ENCODE measurements at regions not wholly inside any gene's neighbourhood (a gene's known extent, or its start where the extent isn't known, plus 50 kb on each side); places are given as distances from the start of the nearest gene placed in this dataset.
"Not testable (repeated sequence)": the region's sequence is repeated elsewhere in the genome, so short reads cannot be mapped to it uniquely, and the experiment has no call there.

DNA sequence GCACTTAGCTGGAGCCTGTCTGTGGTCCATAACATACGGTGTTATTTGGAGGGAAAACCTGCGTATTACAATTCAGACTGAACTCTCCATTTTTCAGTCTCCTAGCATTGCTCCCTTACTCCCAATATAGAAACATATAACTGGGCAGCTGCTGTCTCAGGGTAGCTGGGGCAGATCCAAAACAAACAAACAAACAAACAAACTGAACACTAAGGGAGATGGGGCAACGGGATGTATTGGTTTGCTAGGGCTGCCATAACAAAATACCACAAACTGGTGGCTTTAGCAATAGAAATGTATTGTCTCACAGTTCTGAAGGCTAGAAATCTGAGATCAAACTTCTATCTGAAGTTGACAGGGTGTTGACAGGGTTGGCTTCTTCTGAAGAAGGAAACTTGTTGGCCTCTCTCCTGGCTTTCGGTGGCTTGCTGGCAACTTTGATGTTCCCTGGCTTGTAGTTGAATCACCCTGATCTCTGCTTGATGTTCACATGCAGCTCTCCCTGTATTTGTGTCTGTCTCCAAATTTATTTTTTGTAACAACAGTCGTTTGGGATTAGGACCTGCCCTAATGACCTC lies 329.3 kb upstream of the ZNF804A start:
- DNase-seq: no peak

DNA sequence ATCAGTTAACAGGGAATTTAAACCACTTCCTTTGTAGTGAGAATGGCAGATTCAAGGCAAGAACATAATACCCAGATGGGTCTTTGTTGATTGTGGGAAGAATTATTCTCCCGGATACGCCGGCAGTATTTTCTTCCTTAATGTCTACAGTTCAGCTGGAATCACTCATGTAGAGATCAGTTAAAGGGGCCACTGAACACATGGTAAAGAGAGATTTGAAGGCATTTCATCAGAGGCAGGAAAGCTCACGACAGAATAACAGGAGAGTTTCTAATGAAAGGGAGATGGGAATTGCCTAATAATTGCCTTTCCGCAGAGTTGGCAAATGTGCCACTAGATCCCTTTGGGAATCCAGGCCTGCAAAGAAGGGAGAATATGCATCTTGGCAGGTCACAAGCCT lies 327.7 kb upstream of the ZNF804A start:
- DNase-seq: no peak

DNA sequence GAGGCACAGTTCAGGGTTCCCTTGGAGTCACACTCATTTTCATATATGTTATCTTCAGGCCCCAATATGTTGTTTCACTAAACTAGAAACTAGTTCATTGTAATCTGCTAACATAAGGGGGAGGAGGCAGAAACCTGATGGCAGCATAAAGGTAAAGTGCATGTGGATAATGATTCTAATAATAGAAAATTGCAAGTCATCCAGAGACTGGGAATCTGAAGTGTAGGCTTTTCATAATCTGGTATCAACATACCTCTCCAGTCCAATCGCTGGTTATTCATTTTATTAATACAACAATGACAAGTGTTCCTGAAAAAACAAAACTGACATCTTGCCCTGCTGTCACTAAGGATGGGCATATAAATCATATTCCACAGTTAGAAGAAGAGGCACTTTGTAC lies 326.3 kb upstream of the ZNF804A start:
- no peak for DNase-seq

DNA sequence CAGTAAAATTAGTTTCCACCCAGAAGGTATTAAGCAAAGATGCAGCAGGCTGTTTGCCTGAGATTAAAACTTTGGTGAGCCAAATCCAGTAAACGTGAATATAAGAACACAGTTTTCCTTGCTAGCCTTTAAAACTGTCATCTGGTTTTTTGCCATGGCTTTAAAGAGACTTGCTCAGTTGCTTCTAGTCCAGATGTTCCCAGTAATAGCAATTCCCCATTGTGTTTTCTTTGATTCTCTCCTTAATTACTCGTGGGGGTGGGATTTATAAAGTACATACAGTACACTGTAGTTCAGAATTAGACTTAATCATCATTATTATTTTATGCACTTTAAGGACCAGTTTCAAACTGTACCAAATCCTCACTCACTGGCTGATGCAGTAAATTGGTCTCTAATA lies 303.5 kb upstream of the ZNF804A start:
- no peak for DNase-seq

DNA sequence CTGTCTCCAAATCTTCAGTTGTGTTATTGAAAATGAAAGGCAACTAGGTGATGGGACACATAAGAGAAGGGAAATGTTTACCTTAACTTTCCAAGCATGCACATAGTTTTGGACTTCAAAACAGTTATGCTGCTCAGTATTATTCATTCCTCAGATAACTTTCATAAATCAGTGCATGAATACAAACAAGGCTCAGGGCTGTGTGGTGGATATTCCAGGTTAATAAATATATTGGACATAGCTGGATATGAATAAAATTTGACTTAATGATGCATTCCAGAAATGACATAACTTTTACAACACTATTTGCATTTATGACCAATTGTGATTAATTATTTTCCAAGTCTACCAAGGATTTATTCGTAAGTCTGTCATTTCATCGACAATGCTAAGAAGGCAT lies 301.2 kb upstream of the ZNF804A start:
- no peak for DNase-seq

DNA sequence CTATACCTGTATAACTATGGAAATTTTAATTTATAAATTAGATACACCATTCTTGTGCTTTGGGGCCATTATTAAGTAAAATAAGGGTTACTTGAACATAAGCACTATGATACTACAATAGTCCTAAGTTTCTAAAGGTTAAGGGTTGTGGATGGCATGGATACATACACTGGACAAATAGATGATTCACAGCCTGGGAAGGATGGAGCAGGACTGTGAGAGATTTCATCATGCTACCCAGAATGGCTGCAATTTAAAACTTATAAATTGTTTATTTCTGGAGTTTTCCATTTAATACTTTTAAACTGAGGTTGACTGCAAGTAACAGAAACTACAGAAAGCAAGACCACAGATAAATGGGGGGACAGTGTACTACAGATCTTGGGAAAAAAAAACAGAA lies 295.8 kb upstream of the ZNF804A start:
- no peak for DNase-seq

DNA sequence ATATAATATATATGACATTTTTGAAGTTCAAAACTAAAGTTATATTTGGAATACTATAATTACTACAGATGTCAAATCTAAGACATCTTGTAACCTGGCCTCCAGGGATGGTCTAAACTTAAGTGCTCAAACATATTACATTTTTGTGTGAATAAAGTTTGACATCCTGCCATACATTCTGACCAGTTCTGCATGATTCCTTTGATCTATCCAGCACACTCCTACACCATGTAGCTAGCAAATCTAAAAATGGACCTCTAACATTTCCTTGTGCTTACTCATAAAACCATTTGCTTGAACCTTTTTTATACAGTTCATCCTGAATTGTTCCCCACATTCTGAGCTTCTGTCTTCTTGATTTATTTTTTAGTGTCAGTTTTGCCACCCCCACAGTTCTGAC lies 294.3 kb upstream of the ZNF804A start:
- DNase-seq: no peak

DNA sequence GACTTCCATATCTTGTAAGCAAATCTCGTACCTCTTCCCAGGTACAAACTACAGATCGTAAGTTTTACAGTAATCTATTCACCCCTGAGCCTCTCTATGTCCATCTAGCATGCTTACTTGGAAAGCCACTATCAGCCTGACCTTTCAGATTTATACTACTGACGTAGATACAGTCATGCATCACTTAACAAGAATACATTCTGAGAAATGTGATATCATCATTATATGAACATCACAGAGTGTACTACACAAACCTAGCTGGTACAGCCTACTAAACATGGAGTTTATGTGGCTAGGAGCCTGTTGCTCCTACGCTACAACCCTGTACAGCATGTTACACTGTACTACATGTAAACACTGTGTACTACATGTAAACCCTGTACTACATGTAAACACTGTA lies 293.2 kb upstream of the ZNF804A start:
- no peak for DNase-seq

DNA sequence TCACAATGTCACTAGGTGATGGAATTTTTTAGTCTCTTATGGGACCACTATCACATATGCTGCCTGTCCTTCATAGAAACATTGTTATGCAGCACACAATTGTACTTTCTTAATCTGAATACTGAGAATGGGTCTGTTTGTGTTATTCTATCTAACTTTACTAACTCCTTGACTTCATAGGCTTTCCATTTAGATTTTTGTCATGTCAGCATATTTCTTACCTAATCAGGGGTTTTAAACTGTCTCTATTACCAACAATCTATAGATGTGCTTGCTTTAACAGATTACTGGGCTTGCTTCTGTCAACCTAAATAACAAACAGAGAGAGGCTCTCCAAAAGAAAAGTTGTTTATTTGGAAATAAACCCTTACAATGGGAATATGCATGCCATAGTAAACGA lies 289.6 kb upstream of the ZNF804A start:
- DNase-seq: no peak

DNA sequence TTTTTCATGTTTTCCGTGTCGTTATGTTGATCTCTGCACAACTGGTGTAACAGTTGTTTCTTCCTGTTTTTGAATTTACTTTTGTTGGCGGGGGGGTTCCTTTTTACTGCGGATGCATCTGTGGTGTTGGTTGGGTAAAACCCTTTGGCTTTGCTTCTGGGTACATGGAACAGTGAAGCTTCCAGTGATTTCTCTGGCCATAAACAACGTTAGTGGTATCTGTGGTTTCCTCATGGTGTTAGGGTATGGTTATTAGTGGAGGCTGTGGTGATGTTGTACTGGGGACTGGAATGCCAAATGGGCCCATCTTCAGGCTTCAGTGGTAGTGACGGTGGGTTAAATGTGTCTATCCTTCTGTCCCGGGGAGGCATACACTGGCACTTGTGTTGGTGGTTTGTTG lies 285.4 kb upstream of the ZNF804A start:
- peak; percentile 52 for DNase-seq

DNA sequence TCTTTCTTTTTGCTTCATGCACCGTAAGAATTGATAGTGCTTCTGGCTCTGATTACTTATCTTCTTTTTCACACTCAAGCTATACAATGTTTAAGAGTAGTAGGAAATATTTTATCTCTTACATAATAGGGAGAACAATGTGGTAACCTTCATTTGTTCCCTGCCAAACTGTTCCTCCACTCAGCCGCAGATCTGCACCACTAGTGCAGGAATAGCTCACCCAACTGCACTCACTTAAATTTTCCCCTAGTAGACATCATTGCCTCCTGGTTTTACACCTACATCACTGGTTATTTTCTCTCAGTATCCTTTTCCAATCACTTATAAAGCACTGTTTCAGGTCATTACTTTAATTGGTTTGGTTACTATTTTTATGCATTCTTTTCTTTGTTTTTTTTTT lies 283.5 kb upstream of the ZNF804A start:
- DNase-seq: no peak

DNA sequence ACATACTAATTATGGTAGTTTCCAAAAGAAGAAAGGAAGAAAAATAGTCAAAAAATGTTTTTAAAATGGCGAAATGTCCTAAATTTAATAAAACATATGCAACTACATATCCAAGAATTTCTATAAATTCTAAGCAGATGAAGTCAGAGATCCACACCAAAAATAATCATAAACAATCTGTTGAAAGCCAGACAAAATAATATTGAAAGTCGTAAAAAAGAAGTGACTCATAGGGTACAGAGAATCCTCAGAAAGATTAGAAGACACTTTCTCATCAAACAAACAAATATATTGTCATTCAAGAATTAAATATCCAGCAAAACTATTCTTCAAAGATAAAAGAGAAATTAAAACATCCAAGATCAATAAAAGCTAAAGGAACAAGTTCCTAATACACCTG lies 281.4 kb upstream of the ZNF804A start:
- no peak for DNase-seq

DNA sequence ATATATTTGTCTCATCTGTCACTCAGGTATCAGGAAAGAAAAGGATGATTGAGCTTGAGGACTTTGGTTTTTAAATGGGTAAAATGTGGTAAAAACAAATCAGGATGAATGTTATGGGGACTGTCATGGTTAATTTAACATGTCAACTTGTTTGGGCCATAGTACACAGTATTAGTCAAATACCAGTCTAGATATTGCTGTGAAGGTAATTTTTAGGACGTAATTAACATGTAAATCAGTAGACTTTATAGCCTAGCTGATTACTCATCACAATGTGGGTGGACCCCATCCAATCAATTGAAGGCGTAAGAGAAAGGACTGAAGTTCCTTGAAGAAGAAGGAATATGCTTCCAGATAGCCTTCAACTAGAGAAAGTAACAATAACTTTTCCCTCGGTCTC lies 275.7 kb upstream of the ZNF804A start:
- no peak for DNase-seq

DNA sequence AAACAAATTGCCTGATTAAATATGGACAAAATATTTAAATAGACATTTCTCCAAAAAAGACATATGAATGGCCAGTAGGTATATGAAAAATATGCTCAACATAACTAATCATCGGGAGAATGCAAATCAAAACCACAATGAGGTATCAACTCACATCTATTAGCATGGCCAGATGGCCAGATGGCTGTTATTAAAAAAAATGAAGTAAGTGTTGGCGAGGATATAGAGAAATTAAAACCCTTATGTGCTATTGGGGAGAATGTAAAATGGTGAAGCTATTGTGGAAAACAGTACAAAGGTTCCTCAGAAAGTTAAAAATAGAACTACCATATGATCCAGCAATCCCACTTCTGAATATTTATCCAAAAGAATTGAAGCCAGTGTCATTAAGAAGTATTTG lies 272.3 kb upstream of the ZNF804A start:
- no peak for DNase-seq

DNA sequence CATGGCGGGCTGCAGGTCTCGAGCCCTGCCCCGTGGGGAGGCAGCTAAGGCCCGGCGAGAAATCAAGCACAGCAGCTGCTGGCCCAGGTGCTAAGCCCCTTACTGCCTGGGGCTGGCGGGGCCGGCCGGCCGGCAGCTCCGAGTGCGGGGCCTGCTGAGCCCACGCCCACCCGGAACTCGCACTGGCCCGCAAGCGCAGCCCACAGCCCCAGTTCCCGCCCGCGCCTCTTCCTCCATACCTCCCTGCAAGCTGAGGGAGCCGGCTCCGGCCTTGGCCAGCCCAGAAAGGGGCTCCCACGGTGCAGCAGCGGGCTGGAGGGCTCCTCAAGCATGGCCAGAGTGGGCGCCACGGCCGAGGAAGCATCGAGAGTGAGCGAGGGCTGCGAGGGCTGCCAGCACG lies 270.5 kb upstream of the ZNF804A start:
- DNase-seq: not testable (repeated sequence)

DNA sequence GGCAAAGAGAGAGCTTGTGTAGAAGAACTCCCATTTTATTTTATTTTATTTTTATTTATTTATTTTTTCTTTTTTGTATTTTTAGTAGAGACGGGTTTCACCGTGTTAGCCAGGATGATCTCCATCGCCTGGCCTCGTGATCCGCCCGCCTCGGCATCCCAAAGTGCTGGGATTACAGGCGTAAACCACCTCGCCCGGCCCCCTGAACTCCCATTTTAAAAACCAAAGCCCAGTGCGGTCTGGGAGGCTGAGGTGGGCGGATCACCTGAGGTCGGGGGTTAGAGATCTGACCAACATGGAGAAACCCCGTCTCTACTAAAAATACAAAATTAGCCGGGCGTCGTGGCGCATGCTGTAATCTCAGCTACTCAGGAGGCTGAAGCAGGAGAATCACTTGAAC lies 267.8 kb upstream of the ZNF804A start:
- DNase-seq: not testable (repeated sequence)

DNA sequence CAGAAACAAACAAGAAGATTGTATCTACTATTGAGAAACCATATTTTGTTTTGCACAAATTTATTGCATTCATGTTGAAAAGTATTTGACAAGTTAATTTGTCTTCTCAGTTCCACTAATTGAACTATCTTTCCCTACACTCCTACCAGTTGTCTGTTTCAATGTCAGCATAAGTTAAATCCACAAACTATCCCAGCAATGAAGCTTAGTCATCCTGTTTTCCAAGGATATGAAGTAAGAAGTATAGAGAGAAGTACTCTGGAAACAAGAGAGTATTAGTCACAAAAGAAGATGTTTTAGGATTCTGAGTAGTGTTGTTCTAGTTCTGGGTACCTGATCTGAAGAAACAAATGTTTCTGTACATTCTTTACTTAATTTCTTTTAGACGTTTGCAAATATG lies 261.6 kb upstream of the ZNF804A start:
- DNase-seq: no peak

DNA sequence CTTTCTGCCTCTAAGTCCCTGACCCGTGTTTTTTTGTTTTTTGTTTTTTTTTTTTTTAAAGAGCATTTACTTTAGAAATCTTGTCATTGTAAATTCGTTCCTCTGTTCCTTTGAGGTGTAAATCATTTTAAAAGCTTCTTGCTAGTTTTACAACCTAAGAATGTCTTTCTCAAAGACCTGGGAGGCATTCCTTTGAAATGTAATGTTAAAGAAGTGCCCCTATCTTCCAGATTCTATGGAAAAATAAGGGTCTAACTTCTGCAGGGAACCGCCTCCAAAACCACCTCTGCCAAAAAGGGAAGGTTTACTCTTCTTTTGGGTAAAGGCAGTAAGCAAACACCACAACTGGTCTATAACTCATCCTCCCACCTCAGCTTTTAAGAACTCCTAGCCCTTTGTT lies 259.6 kb upstream of the ZNF804A start:
- DNase-seq: no peak

DNA sequence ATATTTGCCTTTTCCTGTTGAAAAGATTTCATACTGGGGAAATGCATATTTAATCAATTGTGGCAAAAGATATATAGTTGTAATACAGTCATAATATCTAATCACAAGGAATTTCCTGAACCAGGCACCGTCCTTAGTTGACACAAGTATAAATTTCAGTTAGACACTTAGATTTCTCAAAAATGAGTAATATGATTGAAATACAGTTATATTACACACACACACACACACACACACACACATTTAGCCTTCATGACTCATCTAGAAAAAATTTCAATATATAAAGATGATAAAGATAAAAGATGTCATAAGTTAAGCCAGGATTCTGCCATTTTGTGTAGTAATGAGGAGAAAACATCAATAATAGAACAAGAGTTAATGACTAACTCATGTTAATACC lies 258.4 kb upstream of the ZNF804A start:
- no peak for DNase-seq

DNA sequence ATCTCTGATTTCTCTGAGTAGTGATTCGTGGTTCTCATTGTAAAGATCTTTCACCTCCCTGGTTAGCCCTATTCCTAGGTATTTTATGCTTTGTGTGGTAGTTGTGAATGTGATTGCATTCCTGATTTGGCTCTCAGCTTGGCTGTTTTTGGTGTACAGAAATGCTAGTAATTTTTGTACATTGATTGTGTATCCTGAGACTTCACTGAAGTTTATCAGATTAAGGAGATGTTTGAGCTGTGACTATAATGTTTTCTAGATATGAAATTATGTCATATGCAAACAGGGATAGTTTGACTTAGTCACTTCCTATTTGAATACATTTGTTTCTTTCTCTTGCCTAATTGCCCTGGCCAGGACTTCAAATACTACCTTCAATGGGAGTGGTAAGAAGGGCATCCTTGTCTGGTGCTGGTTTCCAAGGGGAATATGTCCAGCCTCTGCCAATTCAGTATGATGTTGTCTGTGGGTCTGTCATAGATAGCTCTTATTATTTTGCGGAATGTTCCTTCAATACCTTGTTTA lies 251.9 kb upstream of the ZNF804A start:
- no peak for DNase-seq

DNA sequence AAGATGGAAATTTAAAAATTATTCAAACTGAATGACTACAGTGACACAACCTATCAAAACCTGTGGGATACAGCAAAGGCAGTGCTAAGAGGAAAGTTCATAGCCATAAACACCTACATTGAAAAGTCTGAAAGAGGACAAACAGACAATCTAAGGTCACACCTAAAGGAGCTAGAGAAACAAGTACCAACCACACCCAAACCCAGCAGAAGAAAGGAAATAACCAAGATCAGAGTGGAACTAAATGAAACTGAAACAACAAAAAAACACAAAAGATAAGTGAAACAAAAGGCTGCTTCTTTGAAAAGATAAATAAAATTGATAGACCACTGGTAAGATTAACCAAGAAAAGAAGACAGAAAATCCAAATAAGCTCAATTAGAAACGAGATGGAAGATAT lies 247.2 kb upstream of the ZNF804A start:
- no peak for DNase-seq

DNA sequence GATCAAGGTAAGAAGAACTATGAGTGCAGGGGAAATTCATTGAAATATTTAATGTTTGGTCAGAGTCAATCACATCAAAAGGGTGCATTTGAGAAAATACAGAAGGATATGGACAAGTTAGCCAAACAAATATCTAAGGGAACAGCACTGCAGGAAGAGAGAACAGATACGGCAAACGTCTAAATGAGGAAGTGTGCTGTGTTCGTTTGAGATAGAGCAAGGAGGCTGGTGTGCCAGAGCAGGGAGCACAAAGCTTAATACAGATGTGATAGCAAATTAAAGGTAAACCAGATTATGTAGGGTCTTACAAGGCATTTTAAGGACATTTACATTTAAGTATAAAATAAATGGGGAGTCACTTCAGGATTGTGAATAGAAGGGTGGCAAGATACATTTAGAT lies 241.3 kb upstream of the ZNF804A start:
- DNase-seq: no peak

DNA sequence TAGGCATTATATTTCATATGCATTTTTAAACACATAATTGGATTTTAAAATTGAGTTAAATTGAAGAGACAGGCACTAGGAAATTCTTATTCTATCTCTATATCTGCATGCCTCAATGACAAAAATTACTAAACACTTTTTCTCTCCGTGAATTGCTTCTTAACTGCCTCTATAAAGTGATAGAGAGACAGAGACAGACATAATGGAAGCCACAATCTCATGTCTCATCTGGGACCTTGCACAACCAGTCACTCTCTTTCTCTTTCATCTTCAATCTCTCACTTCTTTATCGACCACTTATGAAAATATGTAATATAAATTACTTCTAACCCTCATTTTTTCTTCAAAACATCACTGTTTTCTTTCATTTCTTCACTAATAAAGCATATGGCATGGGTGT lies 238.9 kb upstream of the ZNF804A start:
- DNase-seq: no peak

DNA sequence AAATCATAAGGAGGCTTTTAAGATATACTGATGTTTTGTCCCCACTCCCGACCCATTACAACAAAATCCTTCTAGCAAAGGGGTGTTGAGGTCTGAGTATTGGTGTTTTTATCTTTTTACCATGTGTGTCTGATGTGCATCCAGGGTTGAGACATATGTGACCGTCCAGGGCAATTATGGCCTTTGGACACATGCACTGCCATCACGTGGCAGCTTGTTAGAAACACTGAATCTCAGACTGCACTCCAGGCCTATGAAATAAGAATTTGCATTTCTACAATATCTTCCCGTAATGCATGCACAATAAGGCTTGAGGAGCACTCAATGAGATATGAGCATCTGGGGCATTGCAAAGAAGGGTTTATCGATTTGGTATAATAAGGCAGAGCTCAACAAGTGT lies 235.1 kb upstream of the ZNF804A start:
- DNase-seq: no peak

DNA sequence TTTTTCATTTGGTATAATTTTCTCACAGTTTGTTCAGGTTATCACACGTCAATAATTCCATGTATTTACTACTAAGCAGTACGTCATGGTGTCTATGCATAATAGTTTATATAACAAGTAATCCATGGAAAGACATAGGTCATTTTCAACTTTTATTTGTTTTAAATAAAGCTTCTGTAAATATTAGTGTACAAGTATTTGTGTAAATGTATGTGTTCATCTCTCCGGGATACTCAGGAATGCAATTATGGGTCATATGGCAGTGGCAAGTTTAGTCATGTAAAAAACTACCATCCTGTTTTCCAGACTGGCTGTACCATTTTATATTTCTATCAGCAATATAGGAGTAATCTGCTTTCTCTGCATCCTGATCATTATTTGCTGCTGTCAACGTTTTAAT lies 231.1 kb upstream of the ZNF804A start:
- DNase-seq: no peak

DNA sequence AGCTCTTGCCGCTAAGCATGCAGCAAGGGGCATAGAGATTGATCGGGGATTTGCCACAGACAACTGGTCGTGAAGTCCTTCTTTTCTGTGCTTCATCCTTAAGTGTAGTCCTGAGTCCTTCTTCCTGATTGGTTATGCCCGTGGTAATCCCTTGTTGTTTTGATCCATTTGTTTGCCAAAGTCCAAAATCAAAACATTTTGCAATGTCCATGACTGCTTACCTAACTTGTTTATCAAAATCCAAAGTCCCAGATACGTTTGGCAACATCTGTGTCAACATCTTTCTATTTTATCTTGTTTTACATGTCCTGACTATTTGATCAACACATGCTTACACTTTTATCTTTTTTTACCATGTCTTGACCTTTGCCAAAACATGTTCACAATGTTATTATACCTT lies 229.0 kb upstream of the ZNF804A start:
- no peak for DNase-seq
